Activated naive CD8-positive, alpha-beta T cell treated with anti-CD3 and anti-CD28 coated beads, Interleukin-2, amount 50 U/mL, for 24 hours (primary cell): ENCODE measurements at regions not wholly inside any gene's neighbourhood (a gene's known extent, or its start where the extent isn't known, plus 50 kb on each side); places are given as distances from the start of the nearest gene placed in this dataset.
"Not testable (repeated sequence)": the region's sequence is repeated elsewhere in the genome, so short reads cannot be mapped to it uniquely, and the experiment has no call there.

Experiments used
- ATAC-seq: fragments of 150-1000 bp; cut with Tn5 transposase; one replicate; pipeline ENCODE4 v1.10.0; 2021
- DNase-seq: peaks from one replicate; pipeline ENCODE4 v3.0.0; 2021
- H3K27ac Mint-ChIP-seq: one replicate; pipeline ENCODE4 v1.8.0; 2021; ENCODE audit warnings: mild to moderate bottlenecking, mixed read lengths
- H3K27me3 Mint-ChIP-seq: one replicate; pipeline ENCODE4 v1.8.0; 2021; ENCODE audit warnings: mixed read lengths
- H3K36me3 Mint-ChIP-seq: one replicate; pipeline ENCODE4 v1.8.0; 2021; ENCODE audit warnings: low read depth, mixed read lengths
- H3K4me1 Mint-ChIP-seq: one replicate; pipeline ENCODE4 v1.8.0; 2021; ENCODE audit warnings: mixed read lengths
- H3K4me3 Mint-ChIP-seq: one replicate; pipeline ENCODE4 v1.8.0; 2021; ENCODE audit warnings: mild to moderate bottlenecking, moderate library complexity, mixed read lengths
- H3K9me3 Mint-ChIP-seq: one replicate; pipeline ENCODE4 v1.8.0; 2021; ENCODE audit warnings: mixed read lengths

- H3K27ac Mint-ChIP-seq, H3K36me3 Mint-ChIP-seq, H3K4me1 Mint-ChIP-seq, ATAC-seq, H3K9me3 Mint-ChIP-seq, H3K27me3 Mint-ChIP-seq, H3K4me3 Mint-ChIP-seq: not testable (repeated sequence)
- DNase-seq = peak; percentile 0
Measured at GRCh38 chr5:70778240-70778639, 122.2 kb upstream of the SERF1A start.
